Stimulated activated CD8-positive, alpha-beta memory T cell treated with anti-CD3 and anti-CD28 coated beads, Interleukin-4, amount 100 ng/mL, for 24 hours (primary cell): ENCODE measurements at regions not wholly inside any gene's neighbourhood (a gene's known extent, or its start where the extent isn't known, plus 50 kb on each side); places are given as distances from the start of the nearest gene placed in this dataset.
"Not testable (repeated sequence)": the region's sequence is repeated elsewhere in the genome, so short reads cannot be mapped to it uniquely, and the experiment has no call there.

ENCODE experiments used
- DNase-seq: peaks from one replicate; pipeline ENCODE4 v3.0.0-alpha.2; 2020; ENCODE audit warnings: low read depth

DNA sequence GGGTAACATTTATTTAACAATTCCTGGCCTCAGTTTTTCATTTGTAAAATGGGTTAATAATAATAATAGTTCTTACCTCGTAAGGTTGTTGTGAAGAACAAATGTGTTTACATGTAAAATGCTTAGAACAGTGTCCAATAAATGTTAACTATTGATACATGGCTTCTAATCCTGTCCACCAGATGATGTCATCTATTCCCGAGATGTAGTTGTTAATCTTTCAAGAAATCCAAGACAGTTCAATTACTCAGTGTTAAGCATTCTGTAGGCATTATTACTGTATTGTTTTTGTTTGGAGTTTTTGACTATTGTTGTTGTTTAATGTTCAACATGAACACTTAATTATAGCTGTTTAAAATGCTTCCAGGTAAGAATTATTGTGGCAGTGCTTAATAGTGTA lies 131.0 kb upstream of the FNDC3A start:
- no peak for DNase-seq

DNA sequence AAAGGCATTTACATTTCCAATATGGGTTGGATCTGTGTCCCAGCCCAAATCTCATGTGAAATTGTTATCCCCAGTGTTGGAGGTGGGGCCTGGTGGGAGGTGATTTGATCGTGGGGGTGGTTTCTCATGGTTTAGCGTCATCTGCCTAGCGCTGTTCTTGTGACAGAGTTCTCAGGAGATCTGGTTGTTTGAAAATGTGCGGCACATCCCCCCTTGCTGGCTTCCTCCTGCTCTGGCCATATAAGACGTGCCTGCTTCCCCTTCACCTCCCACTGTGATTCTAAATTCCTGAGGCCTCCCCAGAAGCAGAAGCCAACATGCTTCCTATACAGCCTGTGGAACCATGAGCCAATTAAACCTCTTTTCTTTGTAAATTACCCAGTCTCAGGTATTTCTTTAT lies 126.2 kb upstream of the FNDC3A start:
- DNase-seq: no peak

DNA sequence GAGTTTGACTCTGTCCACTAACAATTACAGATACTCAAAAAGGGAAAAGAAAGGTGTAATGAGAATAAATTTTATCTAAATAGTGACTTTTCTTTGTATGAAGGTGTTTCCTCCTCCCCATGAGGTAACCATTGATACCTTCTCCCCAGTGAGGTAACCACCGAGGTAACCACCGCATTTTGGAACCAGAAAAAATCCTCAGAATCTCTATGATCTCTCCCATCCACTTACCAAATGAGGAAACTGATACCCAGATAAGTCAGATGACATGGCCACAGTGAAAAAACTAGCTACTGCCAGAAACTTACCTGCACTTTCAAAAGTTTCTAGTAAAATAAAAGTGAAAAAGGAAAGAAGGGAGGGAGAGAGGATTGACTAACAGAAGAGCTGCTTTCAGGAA lies 124.0 kb upstream of the FNDC3A start:
- DNase-seq: no peak

DNA sequence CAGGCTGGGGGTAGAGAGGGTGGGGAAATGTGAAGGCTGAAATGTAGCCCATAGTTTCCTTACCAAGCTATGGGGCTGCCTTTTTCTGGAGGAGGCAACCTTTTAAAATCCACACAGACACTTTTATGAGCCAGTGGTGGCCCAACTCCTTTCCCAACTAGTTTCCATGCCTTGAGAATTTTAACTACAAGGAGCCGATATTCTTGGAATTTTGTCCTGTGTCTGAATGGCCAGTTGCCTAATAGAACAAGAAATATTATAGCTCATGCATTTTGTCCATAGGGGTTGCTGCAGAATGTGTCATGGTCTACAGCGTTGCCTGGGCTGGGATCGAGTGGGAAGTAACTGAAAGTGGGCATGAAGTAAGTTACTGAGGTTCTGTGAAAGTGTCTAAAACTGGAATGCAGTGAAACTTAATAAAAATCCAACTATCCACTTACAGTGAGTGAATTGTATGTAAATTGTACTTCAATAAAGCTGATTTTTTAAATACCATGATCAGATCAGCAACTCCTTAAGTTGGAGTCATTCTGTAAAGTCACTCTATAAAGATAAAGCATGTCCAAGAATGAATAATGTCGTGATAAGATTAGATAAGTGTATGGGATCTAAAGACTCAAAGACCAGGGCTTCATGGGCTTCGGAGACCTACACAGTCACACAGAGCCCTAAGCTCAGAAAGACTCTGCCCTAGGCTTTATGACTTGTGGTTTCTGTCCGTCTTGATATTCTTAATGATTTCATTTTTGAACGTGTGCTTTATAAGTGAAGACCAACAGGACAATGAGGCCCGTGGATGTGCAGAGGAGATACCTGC lies 122.6 kb upstream of the FNDC3A start:
- DNase-seq: no peak

DNA sequence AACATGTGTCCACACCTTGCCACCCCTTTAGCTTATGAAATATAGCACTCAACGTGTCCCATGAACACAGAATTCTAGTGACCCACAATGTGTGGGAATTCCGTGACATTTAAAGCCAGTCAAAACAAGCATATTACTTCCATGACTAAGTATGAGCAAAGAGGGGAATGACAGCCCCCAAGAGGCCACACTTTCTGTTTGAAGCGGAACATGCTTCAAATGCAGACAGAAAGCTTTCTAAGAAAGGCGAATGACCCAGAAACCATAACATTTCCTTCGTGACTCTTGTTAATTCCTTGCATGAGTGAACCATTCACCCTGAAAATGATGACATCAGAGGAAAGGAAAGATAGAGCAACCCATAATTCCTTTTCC lies 122.0 kb upstream of the FNDC3A start:
- DNase-seq: no peak

DNA sequence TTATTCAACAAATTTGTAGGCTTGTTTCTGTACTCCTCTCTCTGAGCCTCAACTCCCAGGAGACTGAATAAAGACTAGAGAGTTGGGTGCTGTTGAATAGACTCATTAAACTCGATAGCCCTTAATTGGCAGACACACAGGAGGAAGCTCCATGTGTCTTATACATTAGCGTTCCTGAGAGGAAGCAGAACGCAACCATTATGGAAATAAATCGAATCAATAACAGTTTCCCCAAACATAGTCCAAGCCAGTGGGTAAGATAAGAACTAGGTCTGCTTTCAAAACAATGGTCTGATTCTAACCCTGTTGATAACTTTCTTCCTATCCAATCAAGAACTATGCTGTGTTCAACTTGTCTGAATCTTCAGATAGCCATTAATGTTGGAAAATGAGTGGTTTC lies 118.1 kb upstream of the FNDC3A start:
- no peak for DNase-seq

DNA sequence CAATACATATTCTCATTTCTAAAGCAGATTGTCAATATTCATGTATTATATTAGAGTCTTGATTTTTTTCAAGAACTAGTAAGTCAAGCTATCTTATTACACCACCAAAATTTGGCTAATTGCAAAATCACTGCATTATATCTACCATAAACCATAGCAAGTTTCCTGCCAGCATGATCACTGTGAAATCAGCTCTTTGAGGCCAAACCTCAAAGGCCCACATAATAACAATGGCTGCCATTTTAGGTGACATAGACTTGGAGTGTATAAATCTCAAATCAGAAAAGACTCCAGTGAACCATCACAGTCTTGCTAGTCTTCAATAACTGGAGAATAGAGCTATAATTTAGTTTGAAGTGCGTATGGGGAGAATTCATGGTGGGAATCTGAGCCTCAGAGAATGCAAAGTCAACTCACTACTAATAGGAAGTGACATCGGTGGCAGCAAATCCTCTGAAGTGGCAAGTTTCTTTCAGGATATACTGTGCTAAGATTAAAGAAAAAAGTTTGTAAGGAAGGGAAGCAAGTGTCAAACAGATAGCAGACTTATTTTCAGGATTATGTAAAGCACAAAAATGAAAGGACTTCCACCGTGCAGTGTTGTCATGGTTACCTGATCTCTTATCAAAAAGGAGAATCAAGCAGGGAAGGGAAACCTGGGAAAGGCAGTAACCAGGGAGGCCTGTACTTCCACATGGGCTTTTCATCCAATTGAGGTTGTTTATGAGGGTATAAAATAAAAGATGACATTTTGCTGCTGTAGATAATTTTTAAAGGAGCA lies 117.4 kb upstream of the FNDC3A start:
- no peak for DNase-seq

DNA sequence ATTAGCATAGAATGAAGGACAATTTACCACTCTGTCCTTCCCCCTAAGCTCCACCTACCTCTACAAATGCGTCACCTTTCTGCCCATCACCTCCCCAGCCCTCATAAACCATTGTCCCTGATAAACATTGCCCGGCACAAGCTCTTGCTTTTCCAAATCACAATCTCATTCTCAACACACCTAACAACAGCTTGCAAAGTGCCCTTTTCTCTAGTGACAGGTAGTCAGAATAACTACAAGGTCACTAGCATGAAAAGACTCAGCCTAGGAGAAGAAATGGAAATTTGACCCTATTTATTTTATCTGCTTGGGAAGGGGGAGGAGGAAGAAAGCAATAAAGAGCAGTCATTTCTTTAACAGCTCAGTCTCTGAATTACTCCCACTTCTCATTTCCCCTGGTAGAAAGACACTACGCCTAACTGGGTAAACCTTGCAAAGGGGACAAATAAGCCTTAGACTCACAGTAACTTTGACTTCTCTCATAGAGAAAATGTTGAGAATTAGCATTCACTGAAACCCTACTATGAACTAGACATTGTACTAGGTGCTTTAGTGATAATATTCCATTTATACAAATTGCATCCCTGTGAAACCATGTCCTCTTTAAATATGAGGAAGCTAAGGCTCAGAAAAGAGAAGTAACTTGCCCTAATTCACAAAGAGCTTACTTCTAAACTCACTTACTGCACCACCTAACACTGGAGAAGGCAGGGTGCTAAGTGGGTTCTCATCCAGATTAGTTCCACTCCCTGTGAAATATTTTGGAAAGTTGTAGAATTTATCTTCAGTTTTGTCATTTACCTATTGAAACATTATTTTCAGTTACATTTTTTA lies 116.2 kb upstream of the FNDC3A start:
- DNase-seq: no peak

DNA sequence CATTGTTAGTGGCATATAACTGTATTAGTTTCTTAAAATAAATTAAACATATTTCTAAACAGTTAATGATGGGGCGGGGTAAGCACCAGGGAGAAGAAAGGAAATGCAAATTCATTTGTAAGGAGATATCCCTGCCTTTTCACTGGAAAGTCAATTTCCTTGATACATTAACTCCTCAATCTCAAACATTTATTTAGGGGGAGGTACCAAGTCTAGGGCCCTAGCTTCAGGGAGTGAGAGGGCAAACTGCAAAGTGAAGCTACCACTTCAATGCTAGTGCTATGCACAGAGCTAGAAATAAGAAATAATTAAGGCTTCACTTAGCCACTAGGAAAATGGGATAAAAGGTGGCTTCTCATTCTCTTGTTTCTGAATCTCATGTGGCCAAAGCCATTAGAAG lies 115.3 kb upstream of the FNDC3A start:
- no peak for DNase-seq

DNA sequence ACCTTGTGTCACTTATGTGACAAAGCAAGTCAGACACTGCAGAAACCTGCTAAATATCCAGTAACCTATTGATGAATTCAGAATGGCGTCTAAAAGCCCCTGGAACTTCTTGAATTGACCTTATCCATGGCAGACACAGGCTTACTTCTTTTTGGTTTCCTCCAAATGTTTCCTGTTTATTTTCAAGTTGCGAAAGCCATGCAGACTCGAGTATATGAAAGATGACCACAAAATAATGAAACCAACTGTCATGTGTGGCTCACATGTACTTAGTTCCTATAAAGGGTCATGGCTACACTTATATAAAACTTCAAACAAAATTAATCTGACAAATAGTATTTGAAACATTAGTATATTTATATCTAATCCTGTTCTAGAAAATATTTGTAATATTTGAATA lies 113.1 kb upstream of the FNDC3A start:
- DNase-seq: no peak

DNA sequence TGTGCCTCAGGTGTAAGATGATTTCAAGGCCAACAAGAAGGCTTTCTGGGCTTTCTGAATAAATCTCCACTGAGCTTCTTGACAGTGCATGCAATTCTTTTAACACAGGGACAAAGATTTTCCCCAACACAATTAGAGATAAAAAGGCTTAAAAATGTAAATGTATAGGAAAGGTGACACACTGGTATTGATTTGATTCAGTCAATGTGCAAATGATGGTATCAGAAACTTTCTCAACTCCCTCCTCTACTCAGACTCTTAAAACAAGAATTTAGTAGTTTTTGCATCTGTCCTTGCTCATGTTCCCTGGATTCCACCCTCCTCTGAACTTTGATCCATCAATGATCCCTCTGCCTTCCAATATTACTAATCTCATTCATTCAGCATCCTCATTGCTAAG lies 111.6 kb upstream of the FNDC3A start:
- DNase-seq: no peak

DNA sequence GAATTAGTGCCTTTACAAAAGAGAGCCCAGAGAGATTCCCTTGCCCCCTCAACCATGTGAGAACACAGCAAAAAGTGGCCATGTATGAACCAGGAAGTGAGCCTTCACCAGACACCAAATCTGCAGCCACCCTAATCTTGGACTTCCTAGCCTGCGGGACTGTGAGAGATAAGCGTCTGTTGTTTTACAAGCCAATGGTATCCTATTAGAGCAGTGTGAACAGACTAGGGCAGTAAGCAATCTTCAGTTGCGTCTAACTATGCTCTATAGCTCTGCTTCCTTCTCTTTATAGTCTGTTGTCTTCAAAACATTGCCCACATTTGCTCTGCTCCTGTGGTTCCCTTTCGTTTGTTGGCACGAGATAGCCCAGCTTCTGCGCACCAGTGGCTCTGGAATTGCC lies 109.5 kb upstream of the FNDC3A start:
- no peak for DNase-seq

DNA sequence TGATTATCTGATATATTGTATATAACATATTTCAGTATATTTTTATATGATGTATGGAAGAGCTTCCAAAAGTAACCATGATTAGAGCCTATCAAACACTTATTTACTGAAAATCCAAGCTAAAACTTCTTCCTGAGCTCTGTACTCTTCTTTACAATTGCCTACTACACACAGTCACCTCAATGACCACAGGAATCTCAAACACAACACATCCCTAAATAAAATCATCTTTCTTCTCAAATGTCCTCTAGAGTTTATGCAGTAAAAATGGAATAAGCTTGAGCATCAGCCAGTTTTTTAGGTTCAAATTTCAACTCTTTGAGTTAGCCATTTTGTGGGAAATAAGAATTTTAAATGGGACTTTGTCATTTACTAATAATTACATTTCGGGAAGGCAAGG lies 102.6 kb upstream of the FNDC3A start:
- DNase-seq: no peak

DNA sequence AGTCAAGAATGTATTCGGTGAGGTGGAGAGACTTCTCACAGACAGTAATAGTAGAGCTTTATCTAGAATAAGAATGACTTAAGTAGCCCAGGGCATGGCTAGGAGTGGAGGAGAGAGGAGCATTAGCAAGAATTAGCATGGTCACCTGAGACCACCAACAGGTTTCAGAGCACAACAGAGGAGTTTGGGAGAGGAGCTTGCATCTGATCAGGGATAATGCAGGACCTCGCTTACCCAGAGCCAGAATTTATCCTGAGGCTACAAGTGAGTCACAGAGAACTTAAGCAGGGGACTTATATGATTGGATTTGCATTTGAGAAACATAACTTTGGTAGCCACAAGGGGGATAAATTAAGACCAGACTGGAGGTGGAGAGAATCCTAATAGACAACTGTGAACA lies 102.1 kb upstream of the FNDC3A start:
- no peak for DNase-seq

DNA sequence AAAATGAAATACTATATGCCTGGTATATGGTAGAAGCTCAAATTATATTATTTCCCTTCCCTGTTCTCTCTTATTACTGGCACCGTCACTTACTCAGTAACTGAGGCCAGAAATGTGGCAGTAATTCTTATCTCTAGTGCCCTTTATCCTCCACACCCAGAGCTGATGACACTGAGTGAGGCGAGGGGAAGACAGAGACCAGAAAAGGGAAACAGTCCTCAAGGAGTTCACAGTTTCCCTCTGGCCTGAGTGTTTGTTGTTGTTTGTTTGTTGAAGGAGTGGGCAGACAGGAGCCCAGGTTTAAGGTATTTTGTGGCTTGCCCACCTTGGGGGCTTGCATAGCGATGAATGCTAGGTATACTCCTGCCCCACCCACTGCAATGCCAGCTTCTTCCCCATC lies 101.5 kb upstream of the FNDC3A start:
- DNase-seq: no peak

DNA sequence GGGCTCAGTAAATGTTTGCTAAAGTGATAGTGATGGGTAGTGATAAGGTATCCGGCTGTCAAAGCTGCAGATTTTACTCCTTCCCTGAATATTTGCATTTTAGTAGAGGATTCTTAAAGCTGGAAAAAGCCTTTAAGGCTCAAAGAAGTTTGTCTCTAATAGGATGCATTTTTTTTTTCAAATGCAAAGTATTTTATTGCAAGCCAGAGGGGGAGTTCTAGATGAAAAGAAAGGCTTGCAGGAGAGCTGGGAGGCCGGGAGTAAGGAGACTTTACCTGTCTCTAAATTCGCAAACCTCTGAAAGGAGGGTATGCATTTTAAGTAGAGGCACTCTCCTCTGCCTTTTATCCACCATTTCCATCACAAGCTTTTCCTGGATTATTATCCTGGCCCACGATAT lies 100.7 kb upstream of the FNDC3A start:
- DNase-seq: no peak

DNA sequence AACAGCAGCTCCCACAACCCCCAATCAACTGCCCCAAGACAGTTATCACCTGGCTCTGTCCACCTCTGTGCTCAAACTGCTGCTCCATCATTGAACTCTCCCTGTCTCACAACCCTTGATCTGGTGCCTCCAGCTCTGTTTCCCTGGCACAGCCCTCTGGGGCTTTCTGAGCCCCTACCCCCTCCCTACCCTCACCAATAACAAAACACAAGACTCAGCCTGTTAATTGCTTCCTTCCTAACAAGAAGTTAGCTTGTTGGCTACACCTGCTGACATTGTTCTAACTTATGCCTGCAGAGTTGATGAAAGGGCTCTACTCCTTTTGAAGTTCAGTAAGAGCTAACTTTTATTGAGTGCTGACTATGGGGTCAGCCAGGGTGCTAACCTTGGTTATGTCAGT lies 99.4 kb upstream of the FNDC3A start:
- DNase-seq: no peak

DNA sequence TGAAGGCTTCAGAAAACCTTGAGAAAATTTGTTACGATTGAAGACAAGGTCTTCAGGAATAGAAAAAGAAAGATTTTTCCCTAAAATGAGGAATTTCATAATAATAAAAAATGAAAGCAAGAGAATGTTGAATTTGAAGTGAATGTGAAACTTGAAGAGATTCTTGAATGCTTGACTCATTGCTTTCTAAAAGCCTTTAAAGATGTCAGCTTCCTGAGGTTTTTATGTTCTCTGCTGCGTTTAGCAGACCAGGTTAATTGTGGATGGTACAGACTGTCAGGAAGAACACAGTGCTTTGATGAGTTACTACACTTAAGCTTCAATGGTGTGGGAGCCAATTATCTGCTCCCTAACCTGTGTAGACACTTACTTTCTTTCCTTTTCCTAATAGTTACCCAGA lies 96.3 kb upstream of the FNDC3A start:
- DNase-seq: no peak

DNA sequence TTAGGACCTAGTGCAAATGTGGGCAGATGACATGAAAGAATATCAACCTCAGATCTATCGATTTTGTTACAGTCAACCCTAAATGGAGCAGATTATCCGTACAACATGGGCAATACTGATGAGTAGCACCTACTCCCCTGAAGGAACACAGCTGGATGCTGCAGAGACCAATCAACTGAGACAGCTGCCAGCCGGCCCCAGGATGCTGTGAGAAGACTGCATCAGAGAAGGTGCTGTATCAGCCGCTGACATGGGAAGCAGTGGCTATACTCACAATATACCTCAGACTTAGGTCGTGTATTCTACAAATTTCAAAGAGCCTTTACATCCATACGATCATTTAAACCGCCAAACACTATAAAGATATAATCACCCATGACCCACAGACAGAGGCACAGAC lies 95.9 kb upstream of the FNDC3A start:
- DNase-seq: no peak

DNA sequence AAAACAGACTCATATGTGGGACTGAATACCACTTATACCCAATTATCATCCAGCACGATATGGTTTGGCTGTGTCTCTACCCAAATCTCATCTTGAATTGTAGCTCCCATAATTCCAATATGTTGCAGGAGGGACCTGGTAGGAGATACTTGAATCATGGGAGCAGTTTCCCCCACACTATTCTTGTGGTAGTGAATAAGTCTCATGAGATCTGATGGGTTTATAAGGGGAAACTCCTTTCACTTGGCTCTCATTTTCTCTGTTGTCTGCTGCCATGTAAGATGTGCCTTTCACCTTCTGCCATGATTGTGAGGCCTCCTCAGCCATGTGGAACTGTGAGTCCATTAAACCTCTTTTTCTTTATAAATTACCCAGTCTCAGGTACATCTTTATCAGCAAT lies 91.9 kb upstream of the FNDC3A start:
- DNase-seq: not testable (repeated sequence)

DNA sequence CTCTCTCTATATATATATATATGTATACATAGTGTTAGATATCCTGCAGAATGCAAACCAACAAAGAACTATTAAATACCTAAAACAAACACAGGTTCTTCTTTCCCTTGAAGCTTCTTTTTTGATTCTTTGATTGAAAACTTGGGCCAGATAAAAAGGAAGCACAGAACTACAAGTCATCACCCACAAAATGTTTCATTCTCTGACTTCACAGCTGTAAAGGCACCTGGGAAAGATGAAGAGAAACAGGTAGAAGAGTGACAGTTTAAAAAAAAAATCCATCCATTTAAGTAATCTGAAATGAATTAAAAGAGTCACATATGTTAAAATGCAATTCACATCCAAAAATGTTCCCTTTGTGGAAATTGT lies 90.7 kb upstream of the FNDC3A start:
- DNase-seq: no peak

DNA sequence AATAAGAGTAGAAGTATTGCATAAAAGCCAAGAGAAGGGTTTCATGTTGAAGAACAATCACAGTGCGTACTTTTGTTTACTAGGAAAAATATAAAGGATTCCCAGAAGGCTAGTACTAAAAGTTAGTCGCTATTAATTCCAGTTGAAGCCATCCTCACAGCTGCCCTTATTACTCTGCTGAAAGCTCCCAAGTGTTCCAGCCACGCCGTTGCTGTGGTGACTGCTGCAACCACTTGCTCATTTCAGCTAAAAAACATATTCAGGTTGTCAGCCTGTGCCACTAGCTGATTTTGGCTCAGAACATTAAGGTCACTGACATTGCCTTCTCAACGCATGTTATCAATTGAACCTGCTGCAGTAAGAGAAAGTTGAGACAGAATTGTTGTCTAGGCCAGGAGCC lies 87.1 kb upstream of the FNDC3A start:
- no peak for DNase-seq

DNA sequence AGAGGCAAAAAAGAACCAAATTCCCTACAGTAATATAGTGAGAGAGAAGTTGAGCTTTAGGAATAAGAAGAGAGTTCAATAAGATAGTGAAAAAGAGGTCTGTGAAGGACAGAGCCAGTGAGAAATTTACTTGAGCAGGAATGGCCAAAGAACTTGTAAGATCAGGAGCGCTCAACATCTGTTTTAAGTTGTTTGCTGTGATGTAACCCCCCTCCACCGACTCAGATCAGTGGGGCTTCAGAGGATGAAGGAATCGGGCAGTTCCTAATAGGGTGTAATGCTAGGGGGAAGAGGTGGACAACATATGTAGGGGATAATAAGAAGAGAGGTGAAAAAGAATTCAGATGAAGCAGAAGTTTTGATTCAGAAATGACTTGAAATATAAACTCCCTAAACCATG lies 85.3 kb upstream of the FNDC3A start:
- DNase-seq: no peak
